ENCODE measurements at regions not wholly inside any gene's neighbourhood (a gene's known extent, or its start where the extent isn't known, plus 50 kb on each side); places are given as distances from the start of the nearest gene placed in this dataset.

- Mint-ChIP-seq H3K4me1 (no peaks in the 10 kb centered on the region), H3K27ac (no peak overlapping the region), H3K27me3 (peaks cover 4% of the 10 kb centered on the region), H3K9me3 (no peaks in the 10 kb centered on the region), H3K4me3 (no peak overlapping the region), H3K36me3 (no peaks in the 10 kb centered on the region)
- no peak for DNase-seq
Measured at GRCh38 chr12:115750340-115750739, 527.2 kb downstream of the MED13L start.

GRCh38 chr12:115749071-115749841 lies 528.2 kb downstream of the MED13L start:
- Mint-ChIP-seq H3K27me3 (no peaks in the 10 kb centered on the region), H3K4me3 (no peak overlapping the region), H3K27ac (no peak overlapping the region), H3K4me1 (no peaks in the 10 kb centered on the region), H3K9me3 (no peaks in the 10 kb centered on the region), H3K36me3 (no peaks in the 10 kb centered on the region)
- DNase-seq: no peak

GRCh38 chr12:115740586-115741155 lies 536.8 kb downstream of the MED13L start:
- peaks cover 4% of the 10 kb centered on the region for H3K27me3 Mint-ChIP-seq
- H3K36me3 Mint-ChIP-seq: no peaks in the 10 kb centered on the region
- H3K27ac Mint-ChIP-seq: no peak overlapping the region
- no peak overlapping the region for H3K4me3 Mint-ChIP-seq
- no peaks in the 10 kb centered on the region for H3K4me1 Mint-ChIP-seq
- no peaks in the 10 kb centered on the region for H3K9me3 Mint-ChIP-seq
- DNase-seq: no peak

GRCh38 chr12:115737895-115738294 lies 539.6 kb downstream of the MED13L start:
- Mint-ChIP-seq H3K27me3 (peaks cover 4% of the 10 kb centered on the region), H3K9me3 (no peaks in the 10 kb centered on the region), H3K27ac (no peak overlapping the region), H3K4me3 (no peak overlapping the region), H3K36me3 (no peaks in the 10 kb centered on the region), H3K4me1 (no peaks in the 10 kb centered on the region)
- no peak for DNase-seq

- Mint-ChIP-seq H3K27ac (no peak overlapping the region), H3K4me3 (no peak overlapping the region), H3K36me3 (no peaks in the 10 kb centered on the region), H3K4me1 (no peaks in the 10 kb centered on the region), H3K27me3 (peaks cover 4% of the 10 kb centered on the region), H3K9me3 (peaks cover 1% of the 10 kb centered on the region)
- DNase-seq: no peak
Measured at GRCh38 chr12:115736360-115736759, 541.1 kb downstream of the MED13L start.

- Mint-ChIP-seq H3K9me3 (peaks cover 5% of the 10 kb centered on the region), H3K27ac (no peak overlapping the region), H3K27me3 (peaks cover 1% of the 10 kb centered on the region), H3K4me3 (no peak overlapping the region), H3K4me1 (no peaks in the 10 kb centered on the region), H3K36me3 (no peaks in the 10 kb centered on the region)
- DNase-seq: no peak
Measured at GRCh38 chr12:115730975-115731541, 546.4 kb downstream of the MED13L start.

GRCh38 chr12:115726691-115727090 lies 550.8 kb downstream of the MED13L start:
- Mint-ChIP-seq H3K27me3 (peaks cover 8% of the 10 kb centered on the region), H3K4me1 (no peaks in the 10 kb centered on the region), H3K9me3 (peaks cover 5% of the 10 kb centered on the region), H3K4me3 (no peak overlapping the region), H3K36me3 (no peaks in the 10 kb centered on the region), H3K27ac (no peak overlapping the region)
- DNase-seq: no peak

GRCh38 chr12:115722181-115722580 lies 555.3 kb downstream of the MED13L start:
- no peaks in the 10 kb centered on the region for H3K9me3 Mint-ChIP-seq
- peaks cover 10% of the 10 kb centered on the region for H3K27me3 Mint-ChIP-seq
- no peaks in the 10 kb centered on the region for H3K4me1 Mint-ChIP-seq
- no peak overlapping the region for H3K27ac Mint-ChIP-seq
- H3K4me3 Mint-ChIP-seq: no peak overlapping the region
- DNase-seq: no peak
- H3K36me3 Mint-ChIP-seq: no peaks in the 10 kb centered on the region

- DNase-seq: no peak
- Mint-ChIP-seq H3K4me3 (no peak overlapping the region), H3K9me3 (no peaks in the 10 kb centered on the region), H3K4me1 (no peaks in the 10 kb centered on the region), H3K27me3 (peaks cover 3% of the 10 kb centered on the region), H3K27ac (no peak overlapping the region), H3K36me3 (no peaks in the 10 kb centered on the region)
Measured at GRCh38 chr12:115716551-115716950, 560.9 kb downstream of the MED13L start.

- H3K4me1 Mint-ChIP-seq: no peaks in the 10 kb centered on the region
- DNase-seq: no peak
- no peak overlapping the region for H3K27ac Mint-ChIP-seq
- peaks cover 3% of the 10 kb centered on the region for H3K27me3 Mint-ChIP-seq
- H3K36me3 Mint-ChIP-seq: no peaks in the 10 kb centered on the region
- no peaks in the 10 kb centered on the region for H3K9me3 Mint-ChIP-seq
- no peak overlapping the region for H3K4me3 Mint-ChIP-seq
Measured at GRCh38 chr12:115712676-115713075, 564.8 kb downstream of the MED13L start.

- H3K4me3 Mint-ChIP-seq: no peak overlapping the region
- H3K36me3 Mint-ChIP-seq: no peaks in the 10 kb centered on the region
- H3K27ac Mint-ChIP-seq: no peak overlapping the region
- DNase-seq: no peak
- no peaks in the 10 kb centered on the region for H3K4me1 Mint-ChIP-seq
- peaks cover 3% of the 10 kb centered on the region for H3K9me3 Mint-ChIP-seq
- no peaks in the 10 kb centered on the region for H3K27me3 Mint-ChIP-seq
Measured at GRCh38 chr12:115710104-115710564, 567.4 kb downstream of the MED13L start.

- Mint-ChIP-seq H3K36me3 (no peaks in the 10 kb centered on the region), H3K27ac (no peak overlapping the region), H3K4me3 (no peak overlapping the region), H3K4me1 (no peaks in the 10 kb centered on the region), H3K9me3 (peaks cover 3% of the 10 kb centered on the region), H3K27me3 (no peaks in the 10 kb centered on the region)
- no peak for DNase-seq
Measured at GRCh38 chr12:115709540-115710011, 567.9 kb downstream of the MED13L start.

GRCh38 chr12:115708801-115709200 lies 568.7 kb downstream of the MED13L start:
- peaks cover 5% of the 10 kb centered on the region for H3K9me3 Mint-ChIP-seq
- H3K36me3 Mint-ChIP-seq: no peaks in the 10 kb centered on the region
- H3K27me3 Mint-ChIP-seq: no peaks in the 10 kb centered on the region
- H3K4me3 Mint-ChIP-seq: no peak overlapping the region
- H3K4me1 Mint-ChIP-seq: no peaks in the 10 kb centered on the region
- H3K27ac Mint-ChIP-seq: no peak overlapping the region
- DNase-seq: no peak

- peaks cover 4% of the 10 kb centered on the region for H3K27me3 Mint-ChIP-seq
- H3K36me3 Mint-ChIP-seq: no peaks in the 10 kb centered on the region
- H3K9me3 Mint-ChIP-seq: peaks cover 5% of the 10 kb centered on the region
- H3K27ac Mint-ChIP-seq: no peak overlapping the region
- H3K4me3 Mint-ChIP-seq: no peak overlapping the region
- no peaks in the 10 kb centered on the region for H3K4me1 Mint-ChIP-seq
- DNase-seq: no peak
Measured at GRCh38 chr12:115700896-115701465, 576.5 kb downstream of the MED13L start.

GRCh38 chr12:115700081-115700480 lies 577.4 kb downstream of the MED13L start:
- no peaks in the 10 kb centered on the region for H3K36me3 Mint-ChIP-seq
- DNase-seq: no peak
- no peak overlapping the region for H3K4me3 Mint-ChIP-seq
- H3K27ac Mint-ChIP-seq: no peak overlapping the region
- H3K27me3 Mint-ChIP-seq: peaks cover 4% of the 10 kb centered on the region
- H3K9me3 Mint-ChIP-seq: peaks cover 1% of the 10 kb centered on the region
- no peaks in the 10 kb centered on the region for H3K4me1 Mint-ChIP-seq
